WTC11 (cell line): ENCODE measurements at regions not wholly inside any gene's neighbourhood (a gene's known extent, or its start where the extent isn't known, plus 50 kb on each side); places are given as distances from the start of the nearest gene placed in this dataset.
A peak's percentile ranks its signal among the peaks of the same experiment; 100 is the strongest.

ENCODE experiments used
- ATAC-seq: fragments of 200-7000 bp; cut with Tn5 transposase; 2 replicates; pipeline ENCODE4 v1.10.0; 2021; ENCODE audit warnings: mild to moderate bottlenecking, moderate library complexity
- CTCF ChIA-PET: fragments of 300-600 bp; sonication (Branson Sonifier 250); formaldehyde crosslinking; loops from one replicate; lab custom pipeline; 2021; ENCODE audit warnings: antibody characterized with exemption; lab: Charles Lee
- POLR2A ChIA-PET: fragments of 350-600 bp; sonication (Branson Sonifier 250); formaldehyde crosslinking; loops from one replicate; lab custom pipeline; 2021; ENCODE audit warnings: antibody characterized with exemption; lab: Charles Lee
- DNase-seq: peaks from one replicate; pipeline ENCODE4 v3.0.0; 2021; ENCODE audit warnings: low spot score
- H3K27ac Mint-ChIP-seq: 2 replicates; pipeline ENCODE4 v1.8.0; 2021; ENCODE audit warnings: mixed read lengths
- H3K27me3 Mint-ChIP-seq: 2 replicates; pipeline ENCODE4 v1.8.0; 2021; ENCODE audit warnings: low read depth, mild to moderate bottlenecking, moderate library complexity, mixed read lengths
- H3K36me3 Mint-ChIP-seq: 2 replicates; pipeline ENCODE4 v1.8.0; 2021; ENCODE audit warnings: mixed read lengths
- H3K4me1 Mint-ChIP-seq: 2 replicates; pipeline ENCODE4 v1.8.0; 2022; ENCODE audit warnings: mixed read lengths
- H3K4me3 Mint-ChIP-seq: 2 replicates; pipeline ENCODE4 v1.8.0; 2021; ENCODE audit warnings: mild to moderate bottlenecking, moderate library complexity, mixed read lengths
- H3K9me3 Mint-ChIP-seq: 2 replicates; pipeline ENCODE4 v1.8.0; 2021; ENCODE audit warnings: mixed read lengths
- AFF4 ChIP-seq: sonication (generic); formaldehyde crosslinking; IDR thresholded peaks from 2 replicates; pipeline ENCODE4 v1.8.1; 2023; ENCODE audit warnings: mild to moderate bottlenecking, missing genetic modification reagents, borderline replicate concordance
- ARID4B ChIP-seq: sonication (generic); formaldehyde crosslinking; IDR thresholded peaks from 2 replicates; pipeline ENCODE4 v1.8.0; 2023; ENCODE audit warnings: missing genetic modification reagents, mild to moderate bottlenecking, borderline replicate concordance
- ATF3 ChIP-seq: sonication (generic); formaldehyde crosslinking; conservative IDR thresholded peaks from 2 replicates; pipeline ENCODE4 v1.8.1; 2022; ENCODE audit warnings: mild to moderate bottlenecking, missing genetic modification reagents
- CTCF ChIP-seq: fragments of 200-600 bp; IDR thresholded peaks from 2 replicates; pipeline ENCODE4 v1.8.0; 2022; ENCODE audit warnings: antibody characterized with exemption
- E2F1 ChIP-seq: sonication (generic); formaldehyde crosslinking; IDR thresholded peaks from 2 replicates; pipeline ENCODE4 v1.8.0; 2022; ENCODE audit warnings: mild to moderate bottlenecking, missing genetic modification reagents
- ELF4 ChIP-seq: sonication (generic); formaldehyde crosslinking; IDR thresholded peaks from 2 replicates; pipeline ENCODE4 v1.8.1; 2022; ENCODE audit warnings: low read depth, mild to moderate bottlenecking, moderate library complexity, missing genetic modification reagents
- NFYB ChIP-seq: sonication (generic); formaldehyde crosslinking; conservative IDR thresholded peaks from 2 replicates; pipeline ENCODE4 v1.8.0; 2022; ENCODE audit warnings: low read depth, missing genetic modification reagents
- OVOL2 ChIP-seq: fragments of 250-450 bp; sonication (Bioruptor Pico); IDR thresholded peaks from 2 replicates; pipeline ENCODE4 v1.9.0; 2021; ENCODE audit warnings: mild to moderate bottlenecking, borderline replicate concordance
- RELA ChIP-seq: sonication (generic); formaldehyde crosslinking; IDR thresholded peaks from 2 replicates; pipeline ENCODE4 v1.8.1; 2022; ENCODE audit warnings: missing genetic modification reagents, mild to moderate bottlenecking, borderline replicate concordance
- SMAD4 ChIP-seq: sonication (generic); formaldehyde crosslinking; IDR thresholded peaks from 2 replicates; pipeline ENCODE4 v1.8.0; 2022; ENCODE audit warnings: mild to moderate bottlenecking, missing genetic modification reagents
- USF1 ChIP-seq: sonication (generic); formaldehyde crosslinking; IDR thresholded peaks from 2 replicates; pipeline ENCODE4 v1.8.0; 2022; ENCODE audit warnings: mild to moderate bottlenecking, missing genetic modification reagents
- USF2 ChIP-seq: sonication (generic); formaldehyde crosslinking; IDR thresholded peaks from 2 replicates; pipeline ENCODE4 v1.8.1; 2023; ENCODE audit warnings: mild to moderate bottlenecking, missing genetic modification reagents, moderate library complexity
- ZNF232 ChIP-seq: sonication (generic); formaldehyde crosslinking; IDR thresholded peaks from 2 replicates; pipeline ENCODE4 v1.8.0; 2022; ENCODE audit warnings: mild to moderate bottlenecking, missing genetic modification reagents
- ZNF423 ChIP-seq: fragments of 250-450 bp; sonication (Bioruptor Pico); IDR thresholded peaks from 2 replicates; pipeline ENCODE4 v2.1.2; 2022; ENCODE audit warnings: mild to moderate bottlenecking, moderate library complexity

- no peak for TF ChIP-seq AFF4
- no peak for TF ChIP-seq RELA (CRISPR knock-in tag)
- TF ChIP-seq SMAD4 (CRISPR knock-in tag), result no peak
- TF ChIP-seq CTCF, result no peak
- TF ChIP-seq OVOL2 (CRISPR knock-in tag), result no peak
- TF ChIP-seq ARID4B (CRISPR knock-in tag), result no peak
- no peak for TF ChIP-seq ZNF423
- no peak for TF ChIP-seq NFYB (CRISPR knock-in tag)
- no peak for TF ChIP-seq ELF4 (CRISPR knock-in tag)
- TF ChIP-seq E2F1 (CRISPR knock-in tag), result no peak
- no peak for TF ChIP-seq ZNF232 (CRISPR knock-in tag)
- TF ChIP-seq, all 79 proteins: peak for 0
Measured at GRCh38 chr16:11437069-11437468, 91.8 kb downstream of the RMI2 start (continued).

GRCh38 chr16:11439790-11440656 lies 94.8 kb downstream of the RMI2 start:
- TF ChIP-seq ATF3 (CRISPR knock-in tag) (no peak), USF1 (CRISPR knock-in tag) (peak; percentile 91), USF2 (peak; percentile 90)
- Mint-ChIP-seq H3K4me1 (no peaks in the 10 kb centered on the region), H3K36me3 (peaks cover 16% of the 10 kb centered on the region), H3K27ac (no peak overlapping the region), H3K27me3 (peaks cover 2% of the 10 kb centered on the region; the same call in 1 of the 2 replicates), H3K4me3 (no peak overlapping the region), H3K9me3 (peaks cover 23% of the 10 kb centered on the region)
- ChIA-PET POLR2A (no interaction called here), CTCF (interaction anchor here (1.0 to 1.2 kb wide), 3 partner anchors 32 to 92 kb away, joined by 3 read pairs; no protein-coding TSS in a partner anchor)
- DNase-seq (no peak), ATAC-seq (peak; percentile 28)
